SIG-M5 (cell line): ENCODE measurements at regions not wholly inside any gene's neighbourhood (a gene's known extent, or its start where the extent isn't known, plus 50 kb on each side); places are given as distances from the start of the nearest gene placed in this dataset.

Experiments used
- DNase-seq: peaks from one replicate; lab custom pipeline; 2025; lab: John Stamatoyannopoulos, UW

DNA sequence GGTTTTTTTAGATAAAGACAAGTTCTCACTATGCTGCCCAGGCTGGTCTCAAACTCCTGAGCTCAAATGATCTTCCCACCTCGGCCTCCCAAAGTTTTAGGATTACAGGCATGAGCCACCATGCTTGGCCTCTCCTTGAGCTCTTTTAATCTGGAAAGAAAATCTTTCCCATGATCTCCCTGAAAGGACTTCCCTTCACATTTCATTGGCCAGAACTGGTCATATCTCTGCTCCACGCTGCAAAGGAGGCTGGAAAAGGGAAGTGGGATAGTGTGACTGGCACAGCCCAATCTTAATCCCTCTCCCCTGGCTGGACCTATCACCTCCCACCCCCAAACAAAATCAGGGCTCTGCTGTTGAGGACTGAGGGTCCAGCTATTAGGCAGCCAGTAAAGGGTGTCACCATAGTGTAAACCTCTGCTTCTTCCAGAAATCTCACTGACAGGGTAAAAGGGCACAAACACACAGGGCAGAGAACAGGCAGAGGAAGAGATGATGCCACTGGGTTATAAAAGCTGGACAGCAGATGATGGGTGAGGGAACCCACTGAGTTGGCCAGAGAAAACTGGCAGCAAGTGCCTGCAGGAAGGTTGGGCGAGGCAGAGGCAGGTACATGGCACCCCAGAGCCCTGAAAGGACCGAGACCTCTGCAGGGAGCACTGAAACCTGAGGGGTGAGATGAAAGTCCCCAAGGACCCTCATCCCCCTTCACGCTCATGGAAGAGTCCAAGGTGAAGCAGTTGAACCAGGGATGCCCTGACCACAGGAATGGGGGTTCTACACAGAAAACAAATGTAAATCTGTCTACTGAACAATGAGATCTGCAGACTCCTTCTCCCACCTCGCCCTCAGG, 83.1 kb upstream of the PTPN1 start:
- no peak for DNase-seq

DNA sequence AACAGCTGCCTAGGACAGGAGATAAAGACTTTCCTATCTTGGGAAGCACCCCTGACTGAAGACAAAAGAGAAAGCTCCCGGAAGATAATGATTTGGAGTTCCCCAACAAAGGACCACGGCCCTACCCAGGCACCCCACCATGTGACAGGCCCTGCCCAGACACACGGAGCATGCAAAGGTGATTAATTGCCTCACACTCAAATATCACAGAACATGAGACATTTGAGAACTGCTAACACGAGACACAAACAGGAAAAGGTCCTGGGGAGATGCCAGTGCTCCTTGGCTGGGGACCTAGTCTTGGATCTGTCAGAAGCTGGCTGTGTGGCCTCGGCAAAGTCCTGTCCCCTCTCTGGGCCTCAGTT, 82.5 kb upstream of the PTPN1 start:
- no peak for DNase-seq

DNA sequence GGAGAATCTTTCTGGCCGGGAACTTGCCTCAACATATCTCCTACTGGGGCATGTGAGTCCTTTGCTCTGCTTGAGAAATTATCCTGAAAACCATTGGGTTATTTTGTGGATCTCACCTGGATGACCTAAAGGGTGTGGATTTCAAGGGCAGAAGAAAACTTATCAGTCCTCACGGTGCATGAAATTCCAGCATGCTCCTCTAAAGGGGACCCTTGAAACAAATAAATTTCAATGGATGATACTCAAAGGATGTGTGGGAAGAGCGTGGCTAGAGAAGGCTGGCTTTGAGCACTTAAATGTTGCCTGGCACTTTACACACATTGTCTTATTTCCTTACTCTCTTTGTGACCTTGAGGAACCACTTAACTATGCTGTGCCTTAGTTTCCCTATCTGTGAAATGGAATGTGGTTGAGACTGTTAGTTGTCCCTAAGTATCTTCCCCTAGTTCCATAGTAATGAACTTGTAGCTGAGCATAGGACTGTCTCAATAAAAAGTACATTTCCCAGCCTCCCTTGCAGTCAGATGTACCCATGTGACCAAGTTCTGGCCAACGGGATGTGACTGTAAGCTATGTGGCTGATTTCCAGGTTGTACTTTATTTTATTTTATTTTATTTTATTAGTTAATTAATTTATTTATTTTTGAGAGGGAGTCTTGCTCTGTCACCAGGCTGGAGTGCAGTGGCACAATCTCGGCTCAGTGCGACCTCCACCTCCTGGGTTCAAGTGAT, 81.9 kb upstream of the PTPN1 start:
- no peak for DNase-seq

DNA sequence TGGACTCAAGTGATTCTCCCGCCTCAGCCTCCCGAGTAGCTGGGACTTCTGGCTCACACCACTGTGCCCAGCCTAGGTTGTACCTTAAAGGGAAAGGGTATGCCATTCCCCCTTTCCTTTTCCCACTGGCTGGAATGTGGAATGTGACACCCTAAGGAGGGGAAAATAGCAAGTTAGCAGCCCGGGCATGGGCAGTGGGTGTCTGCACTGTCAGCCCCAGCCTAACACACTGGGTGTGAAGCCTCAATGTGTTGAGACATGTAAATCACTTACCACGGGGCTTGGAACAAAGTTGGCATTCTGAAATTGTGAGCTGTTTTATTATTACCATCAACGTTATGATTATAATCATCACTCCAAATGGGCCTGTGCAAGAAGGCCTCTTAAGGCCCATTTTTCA, 80.8 kb upstream of the PTPN1 start:
- DNase-seq: no peak

DNA sequence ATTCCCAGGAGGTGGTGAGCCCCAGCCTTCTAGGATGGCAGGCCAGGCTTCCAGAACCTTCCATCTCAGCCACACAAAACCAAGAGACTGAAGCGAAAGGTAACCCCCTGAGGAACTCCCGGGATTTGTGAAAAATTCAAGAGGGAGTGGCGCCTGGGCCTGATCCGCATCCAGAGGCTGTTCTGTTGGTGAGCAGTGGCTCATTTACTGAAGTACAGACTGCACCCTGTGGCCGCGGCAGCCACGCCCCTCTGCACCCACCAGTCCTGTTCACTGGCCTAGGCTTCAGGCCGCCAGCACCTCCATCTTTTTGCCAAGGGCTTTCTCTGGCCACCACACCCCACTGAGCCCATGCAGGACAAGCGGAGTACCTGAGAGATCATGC, 79.1 kb upstream of the PTPN1 start:
- DNase-seq: no peak

DNA sequence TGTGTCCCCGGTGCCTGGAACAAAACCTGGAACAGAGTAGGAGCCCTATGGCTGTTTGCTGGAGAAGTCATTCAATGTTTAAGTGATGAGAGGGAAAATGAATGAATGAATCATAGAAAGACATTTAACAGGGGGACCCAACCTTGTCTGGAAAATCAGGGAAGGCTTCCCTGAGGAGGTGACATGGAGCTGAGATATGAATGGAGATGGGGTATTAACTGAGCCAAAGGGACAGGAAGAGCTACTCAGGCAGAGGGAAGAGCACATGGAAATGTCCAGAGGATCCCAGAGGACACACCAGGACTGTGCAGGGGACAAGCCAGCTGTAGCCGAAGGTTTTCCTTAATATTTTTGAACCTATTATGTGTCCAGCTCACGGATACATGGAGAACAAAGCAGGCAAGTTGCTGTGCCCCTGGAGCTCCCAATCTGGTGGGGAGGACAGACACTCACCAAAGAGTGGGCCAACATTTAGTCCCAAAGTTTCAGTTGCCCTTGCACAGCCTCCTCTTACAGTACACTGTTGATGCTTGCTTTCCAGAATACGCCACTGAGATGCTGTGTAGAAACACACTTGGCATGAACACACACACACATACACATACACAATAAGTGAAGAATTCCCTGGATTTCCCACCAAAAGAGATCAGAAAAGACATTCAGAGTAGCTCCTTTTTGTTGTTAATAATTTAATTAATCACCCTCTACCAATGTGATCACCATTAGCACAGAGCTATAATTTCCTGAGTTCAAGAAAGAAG, 77.0 kb upstream of the PTPN1 start:
- DNase-seq: no peak

DNA sequence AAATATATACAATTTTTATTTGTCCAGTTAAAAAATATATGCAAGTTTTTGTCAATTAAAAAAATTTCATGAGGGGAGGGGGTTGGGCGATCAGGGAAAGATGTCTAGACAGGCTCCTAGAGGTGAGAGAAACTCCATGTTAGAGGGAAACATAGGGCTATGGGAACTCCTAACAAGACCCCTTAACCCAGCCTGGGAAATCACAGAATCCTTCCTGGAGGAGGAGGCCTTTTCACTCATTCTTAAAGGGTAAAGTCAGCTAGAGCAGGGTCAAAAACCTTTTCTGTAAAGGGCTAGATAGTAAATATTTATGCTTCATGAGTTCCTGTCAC, 75.9 kb upstream of the PTPN1 start:
- DNase-seq: no peak

DNA sequence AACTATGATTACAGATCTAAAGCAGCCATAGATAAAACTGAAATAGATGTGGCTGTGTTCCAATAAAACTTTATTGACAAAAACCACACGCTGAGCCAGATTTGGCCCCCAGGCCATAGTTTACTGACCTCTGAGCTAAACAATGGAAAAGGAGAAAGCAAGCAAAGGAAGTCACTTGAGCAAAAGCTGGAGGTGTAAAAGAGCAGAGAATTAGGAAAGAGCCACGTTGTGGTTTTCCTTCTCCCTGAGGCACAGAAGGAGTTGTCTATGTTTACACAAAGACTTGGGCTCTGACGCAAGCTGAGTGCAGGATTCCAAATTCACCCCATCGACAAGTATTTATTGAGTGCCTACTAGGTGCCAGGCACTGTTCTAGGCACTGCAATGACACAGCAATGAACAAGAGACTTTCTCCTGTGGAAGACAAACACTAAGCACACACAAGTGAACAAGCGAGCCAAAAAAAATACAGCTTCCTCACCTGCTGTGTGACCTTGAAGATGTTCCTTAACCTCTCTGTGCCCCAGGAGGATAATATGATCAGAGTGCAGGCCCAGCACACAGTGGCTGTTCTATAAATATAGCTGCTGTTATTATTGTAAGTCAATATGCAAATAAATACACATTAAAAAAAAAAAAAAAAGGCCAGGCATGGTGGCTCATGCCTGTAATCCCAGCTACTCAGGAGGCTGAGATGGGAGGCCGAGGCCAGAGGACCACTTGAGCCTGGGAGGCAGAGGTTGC, 75.4 kb upstream of the PTPN1 start:
- no peak for DNase-seq

DNA sequence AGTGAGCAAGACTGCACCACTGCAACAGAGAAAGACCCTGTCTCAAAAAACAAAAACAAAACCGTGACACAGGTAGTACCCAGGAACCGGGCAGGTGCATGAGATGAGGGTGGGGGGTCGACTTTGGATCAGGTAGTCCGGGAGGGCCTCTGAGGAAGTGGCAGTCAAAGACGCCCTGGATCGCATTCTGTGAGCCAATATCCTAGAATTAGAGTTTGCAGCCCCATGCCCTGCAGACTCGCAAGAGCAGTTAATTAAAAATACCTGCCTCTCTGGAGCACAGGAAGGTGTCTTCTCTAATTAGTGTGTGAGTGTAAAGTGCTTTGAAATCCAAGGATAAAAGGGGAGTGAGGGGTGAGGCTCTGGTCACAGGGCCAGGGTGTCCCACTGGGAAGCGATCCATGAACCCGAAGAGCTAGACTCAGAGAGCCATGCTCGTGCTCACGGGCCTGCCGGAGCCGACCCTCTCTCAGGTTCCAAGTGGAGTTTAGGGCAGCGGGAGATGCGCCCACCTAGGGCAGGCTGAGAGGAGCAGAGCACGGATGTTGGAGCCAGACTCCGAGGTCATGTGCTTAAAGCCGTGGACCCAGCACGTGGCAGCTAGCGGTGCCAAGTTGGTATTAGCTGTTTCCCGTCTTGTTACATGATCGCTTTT, 74.7 kb upstream of the PTPN1 start:
- DNase-seq: no peak

DNA sequence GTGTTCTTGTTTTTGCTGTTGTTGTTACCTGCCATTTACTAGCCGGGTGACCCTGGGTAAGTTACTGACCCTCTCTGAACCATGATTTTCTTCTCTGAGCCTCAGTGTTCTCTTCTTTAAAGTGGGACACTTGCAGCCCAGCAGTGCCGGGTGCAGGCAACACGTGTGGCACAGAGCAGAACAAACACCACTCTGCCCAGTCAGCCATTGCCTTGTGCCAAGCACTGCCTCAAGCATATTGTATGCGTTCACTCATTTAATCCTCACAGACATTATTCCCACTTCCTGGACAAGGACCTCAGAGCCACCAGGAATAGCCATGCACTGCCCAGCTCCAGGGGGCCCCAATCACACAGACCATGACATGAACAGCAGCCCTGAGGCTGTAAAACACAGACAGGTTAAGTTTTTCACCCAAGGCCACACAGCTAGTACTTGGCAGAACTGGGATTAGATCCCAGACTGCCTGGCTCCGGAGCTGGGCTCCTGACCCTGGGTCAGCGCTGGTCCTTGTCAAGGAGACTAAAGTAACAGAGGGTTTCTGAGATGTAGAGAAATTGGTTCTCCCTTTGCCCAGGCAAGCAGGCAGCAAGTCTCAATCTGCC, 74.0 kb upstream of the PTPN1 start:
- DNase-seq: no peak

DNA sequence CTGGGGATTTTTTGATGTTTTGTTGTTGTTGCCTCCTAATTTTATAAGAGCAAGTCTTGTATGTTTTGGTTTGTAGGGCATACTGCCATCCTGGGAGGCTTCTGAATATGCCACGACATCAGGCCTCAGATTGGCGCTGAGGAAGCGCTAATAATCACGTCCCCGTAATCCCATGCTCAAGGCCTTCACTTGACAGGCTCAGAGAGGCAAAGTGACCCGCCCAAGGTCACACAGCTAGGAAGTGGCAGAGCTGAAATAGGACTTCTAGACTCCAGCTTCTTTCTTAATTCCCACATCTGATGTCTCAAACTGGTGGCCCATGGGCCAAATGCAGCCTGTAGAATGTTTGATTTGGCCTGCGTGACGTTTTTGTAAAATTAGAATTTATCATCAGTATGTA, 73.5 kb upstream of the PTPN1 start:
- no peak for DNase-seq

DNA sequence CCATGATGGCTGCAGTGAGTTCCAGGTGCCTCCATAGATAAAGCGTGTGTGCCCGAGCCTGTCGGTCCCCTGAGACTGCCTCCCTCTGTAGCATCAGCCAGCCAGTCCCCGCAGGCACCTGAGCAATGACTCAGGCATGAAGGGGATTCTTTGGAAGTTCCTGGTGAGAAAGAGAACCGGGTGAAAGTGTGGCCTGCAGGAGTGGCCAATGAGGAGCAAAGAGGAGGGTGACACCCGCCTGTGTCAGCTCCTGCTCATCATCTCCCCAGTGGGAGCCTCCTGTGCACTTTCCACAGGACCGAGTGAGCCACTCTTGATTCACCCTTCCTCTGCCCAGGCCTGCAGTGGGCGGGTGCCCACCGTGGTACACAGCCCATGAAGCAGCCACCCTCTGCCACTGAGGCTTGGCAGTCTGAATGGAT, 71.2 kb upstream of the PTPN1 start:
- DNase-seq: no peak

DNA sequence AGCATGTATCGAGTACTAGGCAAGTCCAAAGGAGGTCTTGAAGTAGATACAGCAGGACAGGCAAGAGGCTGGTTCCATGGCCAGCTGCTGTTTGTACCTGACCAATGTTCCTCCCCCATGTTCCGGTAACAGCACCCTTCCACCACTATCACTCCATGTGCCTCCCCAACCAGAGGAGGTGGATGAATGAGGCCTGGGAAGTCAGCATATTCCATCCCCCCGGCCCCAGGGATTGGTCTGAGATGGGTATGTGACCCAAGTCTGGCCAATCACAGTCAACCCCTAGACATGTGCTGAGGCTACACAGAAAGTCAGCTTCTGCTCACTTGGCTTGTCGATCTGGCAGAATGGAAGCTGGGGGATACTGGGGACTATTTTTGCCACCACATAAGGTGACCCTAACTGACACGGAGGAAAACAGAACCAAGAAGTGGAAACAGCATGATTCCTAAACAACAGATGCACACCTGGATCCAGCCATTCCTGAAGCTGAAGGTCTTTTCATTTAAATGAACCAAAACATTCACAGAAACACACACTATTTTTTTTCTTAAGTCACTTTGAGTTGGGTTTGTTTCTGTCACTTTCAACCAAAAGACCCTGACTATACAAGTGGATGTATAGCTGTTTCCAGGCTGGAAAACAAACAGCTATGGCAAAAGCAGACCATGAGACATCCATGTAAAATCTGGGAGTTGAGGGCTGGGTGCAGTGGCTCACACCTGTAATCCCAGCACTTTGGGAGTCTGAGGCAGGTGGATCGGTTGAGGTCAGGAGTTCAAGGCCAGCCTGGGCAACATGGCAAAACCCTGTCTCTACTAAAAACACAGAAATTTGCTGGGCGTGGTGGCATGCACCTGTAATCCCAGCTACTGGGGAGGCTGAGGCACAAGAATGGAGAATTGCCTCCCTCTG, 70.4 kb upstream of the PTPN1 start:
- DNase-seq: no peak

DNA sequence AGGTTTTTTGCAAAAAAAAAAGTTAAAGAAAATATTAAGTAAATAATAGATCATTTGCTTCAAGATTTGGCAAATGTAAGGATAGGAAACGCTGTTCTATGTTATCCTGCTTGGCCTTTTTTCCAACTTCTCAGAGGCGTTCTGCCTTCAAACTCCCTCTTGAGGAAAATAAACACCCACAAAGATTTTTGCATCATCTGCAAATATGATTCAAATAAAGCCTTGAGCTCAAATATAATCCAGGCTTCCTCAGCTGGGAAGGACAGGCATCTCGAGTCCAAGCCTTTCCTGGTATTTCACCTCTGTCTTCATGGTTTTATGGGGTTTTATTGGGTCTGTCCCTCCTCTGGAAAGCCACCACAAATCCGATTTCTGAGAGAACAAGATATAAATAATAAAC, 67.7 kb upstream of the PTPN1 start:
- no peak for DNase-seq

DNA sequence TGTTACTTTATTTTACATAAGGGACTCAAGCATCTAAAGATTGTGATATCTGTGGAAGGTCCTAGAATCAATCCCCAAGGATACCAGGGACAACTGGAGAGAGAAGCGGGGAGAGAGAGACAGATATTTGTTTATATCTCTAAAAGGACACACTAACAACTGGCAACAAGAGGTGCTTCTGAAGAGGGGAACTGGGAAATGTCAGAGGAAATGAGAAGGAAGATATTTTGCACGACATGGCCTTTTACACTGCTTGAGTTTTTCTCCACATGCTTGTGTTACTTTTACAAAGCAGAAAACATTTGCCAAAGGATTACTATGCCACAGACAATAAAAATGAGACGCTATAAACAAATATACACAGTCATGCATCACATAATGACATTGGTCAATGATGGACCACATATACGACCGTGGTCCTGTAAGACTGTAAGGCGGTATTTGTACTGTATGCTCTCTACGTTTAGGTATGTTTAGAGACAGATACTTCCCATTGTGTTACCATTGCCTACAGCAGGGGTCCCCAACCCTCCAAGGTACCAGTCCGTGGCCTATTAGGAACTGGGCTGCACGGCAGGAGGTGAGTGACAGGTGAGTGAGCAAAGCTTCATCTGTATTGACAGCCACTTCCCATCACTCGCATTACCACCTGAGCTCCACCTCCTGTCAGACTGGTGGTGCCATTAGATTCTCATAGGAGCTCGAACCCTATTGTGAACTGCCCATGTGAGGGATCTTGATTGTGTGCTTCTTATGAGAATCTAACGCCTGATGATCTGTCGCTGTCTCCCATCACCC, 64.6 kb upstream of the PTPN1 start:
- DNase-seq: no peak

DNA sequence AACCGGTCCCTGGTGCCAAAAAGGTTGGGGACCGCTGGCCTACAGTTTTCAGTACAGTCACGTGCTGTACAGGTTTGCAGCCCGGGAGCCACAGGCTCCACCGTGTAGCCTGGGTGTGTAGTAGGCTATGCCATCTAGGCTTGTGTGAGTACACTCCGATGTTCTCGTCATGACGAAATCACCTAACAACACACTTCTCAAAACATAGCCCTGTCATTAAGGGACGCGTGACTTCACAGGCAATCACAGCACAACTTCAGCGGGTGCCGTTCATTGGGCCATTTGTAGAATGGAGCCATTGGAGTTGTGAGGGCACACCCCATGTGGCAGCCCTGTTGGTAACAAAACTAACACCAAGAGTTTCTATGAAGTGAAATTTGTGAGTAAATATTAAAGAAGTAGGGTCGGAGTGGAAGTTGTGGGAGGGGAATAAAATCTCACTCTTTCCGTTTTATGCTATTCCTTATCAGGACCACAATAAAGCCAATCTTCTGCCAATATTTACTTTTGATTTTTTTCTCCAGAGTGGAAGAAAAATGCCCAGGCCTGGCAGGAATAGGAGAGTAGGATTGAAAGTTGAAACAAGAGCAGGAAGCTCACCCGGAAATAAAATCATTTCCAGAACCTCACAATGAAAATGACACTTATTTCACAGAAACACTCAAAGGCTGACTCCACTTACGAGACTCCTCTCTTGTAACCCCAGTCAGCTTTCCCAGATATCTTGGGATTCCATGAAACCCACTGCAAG, 63.7 kb upstream of the PTPN1 start:
- DNase-seq: no peak

DNA sequence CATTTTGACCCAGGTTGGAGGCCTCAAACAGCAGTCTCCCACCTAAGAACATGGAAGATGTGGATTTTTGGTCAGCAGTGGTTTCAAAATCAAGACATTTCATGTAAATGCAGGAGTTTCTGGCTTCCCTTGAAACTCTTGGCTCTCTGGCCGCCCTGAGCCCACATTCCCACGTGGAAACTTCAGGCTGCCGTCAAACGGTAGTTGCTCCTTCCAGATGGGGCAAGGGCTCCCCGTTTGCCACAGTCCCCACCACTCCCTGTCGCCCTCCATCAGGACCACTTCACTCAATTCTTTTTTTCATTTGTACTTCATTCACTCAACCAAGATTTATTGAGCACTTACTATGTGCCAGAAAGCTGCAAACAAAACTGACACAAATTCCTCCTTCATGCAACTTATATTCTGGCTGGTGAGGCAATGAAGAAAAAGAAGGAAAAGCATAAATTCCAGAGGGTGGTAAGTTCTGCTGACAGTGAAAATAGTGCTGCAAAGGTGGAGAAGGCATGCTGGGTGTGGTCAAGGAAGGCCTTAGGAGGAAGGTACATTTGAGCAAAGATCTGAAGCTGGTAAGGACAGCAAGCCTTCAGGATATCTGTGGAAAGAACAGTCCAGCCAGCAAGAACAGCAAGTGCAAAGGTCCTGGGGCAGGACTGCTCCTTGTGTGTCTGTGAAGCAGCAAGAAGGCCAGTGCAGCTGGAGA, 62.9 kb upstream of the PTPN1 start:
- no peak for DNase-seq

DNA sequence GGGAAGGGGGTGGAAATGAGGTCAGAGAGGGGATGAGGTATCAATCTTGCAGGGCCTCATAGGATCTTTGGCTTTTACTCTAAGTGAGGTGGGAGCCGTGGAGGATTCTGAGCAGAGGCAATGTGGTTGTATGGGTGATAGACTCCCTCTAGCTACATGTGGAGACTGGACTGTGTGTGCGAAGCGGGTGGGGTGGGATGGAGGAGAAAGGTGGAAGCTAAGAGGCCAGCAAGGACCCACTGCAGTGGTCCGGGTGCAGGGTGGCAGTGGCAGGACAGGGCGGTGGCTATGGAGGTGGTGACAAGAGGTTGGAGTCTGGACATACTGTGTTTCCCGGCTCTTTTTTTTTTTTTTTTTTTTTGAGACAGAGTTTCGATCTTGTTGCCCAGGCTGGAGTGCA, 62.4 kb upstream of the PTPN1 start:
- no peak for DNase-seq
